GM23338 (cell line): ENCODE measurements at regions not wholly inside any gene's neighbourhood (a gene's known extent, or its start where the extent isn't known, plus 50 kb on each side); places are given as distances from the start of the nearest gene placed in this dataset.

Source experiments
- ATAC-seq: fragments of 200-7000 bp; cut with Tn5 transposase; 3 replicates; pipeline ENCODE4 v1.9.1; 2020
- DNase-seq: peaks from one replicate; pipeline ENCODE4 v3.0.0-alpha.2; 2015; ENCODE audit warnings: low spot score
- H2AFZ ChIP-seq: fragments of 200-600 bp; sonication (generic); 2 replicates; pipeline ENCODE4 v1.8.0; 2016; ENCODE audit warnings: antibody characterized with exemption, mild to moderate bottlenecking, moderate library complexity
- H3F3A ChIP-seq: fragments of 200-600 bp; sonication (generic); replicated peaks from 2 replicates; pipeline ENCODE4 v1.8.0; 2017; ENCODE audit warnings: antibody characterized with exemption, mixed run types, low read depth
- H3K27ac ChIP-seq: fragments of 200-600 bp; sonication (generic); 2 replicates; pipeline ENCODE4 v1.6.1; 2016; ENCODE audit warnings: low read depth
- H3K27me3 ChIP-seq: fragments of 200-600 bp; sonication (generic); 2 replicates; pipeline ENCODE4 v1.8.0; 2016; ENCODE audit warnings: mild to moderate bottlenecking, mixed run types, moderate library complexity; ENCODE audit not compliant: insufficient read depth
- H3K36me3 ChIP-seq: fragments of 200-600 bp; sonication (generic); 2 replicates; pipeline ENCODE4 v1.8.0; 2016; ENCODE audit warnings: mild to moderate bottlenecking; ENCODE audit not compliant: insufficient read depth
- H3K4me1 ChIP-seq: fragments of 200-600 bp; sonication (generic); 2 replicates; pipeline ENCODE4 v1.8.0; 2016; ENCODE audit warnings: mild to moderate bottlenecking, moderate library complexity; ENCODE audit not compliant: insufficient read depth
- H3K4me2 ChIP-seq: fragments of 200-600 bp; sonication (generic); 2 replicates; pipeline ENCODE4 v1.7.1; 2017; ENCODE audit warnings: mixed run types
- H3K4me3 ChIP-seq: fragments of 200-600 bp; sonication (generic); 2 replicates; pipeline ENCODE4 v1.6.1; 2016; ENCODE audit warnings: mixed run types
- H3K79me2 ChIP-seq: fragments of 200-600 bp; sonication (generic); replicated peaks from 2 replicates; pipeline ENCODE4 v1.8.0; 2017; ENCODE audit warnings: mild to moderate bottlenecking; ENCODE audit not compliant: insufficient read depth
- H3K9me2 ChIP-seq: fragments of 200-600 bp; sonication (generic); 2 replicates; pipeline ENCODE4 v1.8.0; 2017; ENCODE audit not compliant: insufficient read depth
- H4K20me1 ChIP-seq: fragments of 200-600 bp; sonication (generic); replicated peaks from 2 replicates; pipeline ENCODE4 v1.8.0; 2017; ENCODE audit warnings: mild to moderate bottlenecking; ENCODE audit not compliant: insufficient read depth
- H3K27ac Mint-ChIP-seq: 2 replicates; pipeline ENCODE4 v1.8.0; 2020; ENCODE audit warnings: inconsistent platforms, mild to moderate bottlenecking, moderate library complexity, mixed read lengths
- H3K27me3 Mint-ChIP-seq: 3 replicates; pipeline ENCODE4 v1.8.0; 2022; ENCODE audit warnings: low read depth, mild to moderate bottlenecking, moderate library complexity, mixed read lengths, inconsistent platforms; ENCODE audit not compliant: insufficient read depth, poor library complexity
- H3K36me3 Mint-ChIP-seq: 3 replicates; pipeline ENCODE4 v1.8.0; 2021; ENCODE audit warnings: low read depth, mild to moderate bottlenecking, inconsistent platforms, moderate library complexity, mixed read lengths
- H3K4me1 Mint-ChIP-seq: 3 replicates; pipeline ENCODE4 v1.8.0; 2020; ENCODE audit warnings: mild to moderate bottlenecking, inconsistent platforms, mixed read lengths
- H3K4me3 Mint-ChIP-seq: 3 replicates; pipeline ENCODE4 v1.8.0; 2021; ENCODE audit warnings: moderate library complexity, mild to moderate bottlenecking, inconsistent platforms, mixed read lengths
- H3K9me3 Mint-ChIP-seq: 3 replicates; pipeline ENCODE4 v1.8.0; 2020; ENCODE audit warnings: moderate library complexity, mild to moderate bottlenecking, inconsistent platforms, mixed read lengths
- NANOG ChIP-seq: IDR thresholded peaks from 2 replicates; pipeline ENCODE4 v1.6.1; 2016; ENCODE audit warnings: antibody characterized with exemption, borderline replicate concordance
- STAT1 ChIP-seq: IDR thresholded peaks from one replicate; pipeline ENCODE4 v1.6.1; 2016; ENCODE audit warnings: antibody characterized with exemption; ENCODE audit not compliant: unreplicated experiment
- TF ChIP-seq, protein P1 (sequence below): fragments of 250-450 bp; sonication (Bioruptor Pico); IDR thresholded peaks from 2 replicates; pipeline ENCODE4 v1.5.0; 2020; ENCODE audit warnings: mild to moderate bottlenecking, moderate library complexity

DNA sequence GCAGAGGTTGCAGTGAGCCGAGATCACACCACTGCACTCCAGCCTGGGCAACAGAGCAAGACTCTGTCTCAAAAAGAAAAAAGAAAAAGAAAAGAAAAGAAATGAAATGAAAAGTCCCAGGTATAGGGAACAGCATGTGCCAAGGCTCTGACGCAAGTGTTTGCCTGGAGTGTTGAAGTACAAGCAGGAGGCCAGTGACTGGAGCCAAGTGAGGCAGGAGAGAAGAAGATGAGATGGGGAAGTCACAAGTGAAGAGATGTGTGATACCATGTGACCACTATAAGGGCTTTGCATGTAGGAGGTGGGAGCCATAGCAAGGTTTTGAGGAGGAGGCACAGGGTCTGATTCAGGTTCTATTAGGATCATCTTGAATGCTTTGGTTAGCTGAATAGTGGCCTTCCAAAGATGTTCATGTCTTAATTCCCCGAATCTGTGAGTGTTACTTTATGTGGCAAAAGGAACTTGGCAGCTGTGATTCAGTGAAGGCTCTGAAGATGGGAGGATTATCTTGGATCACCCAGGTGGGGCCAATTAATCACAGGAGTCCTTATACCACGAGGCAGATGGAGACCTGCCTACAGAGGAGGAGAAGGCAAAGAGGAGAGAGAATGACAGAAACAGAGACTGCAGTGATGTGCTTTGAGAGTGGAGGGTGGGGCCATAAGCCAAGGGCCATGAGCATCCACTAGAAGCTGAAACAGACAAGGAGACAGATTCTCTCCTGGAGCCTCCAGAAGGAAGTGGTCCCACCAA, 91.1 kb upstream of the PTPN1 start (continued):
- TF ChIP-seq, protein P1, sequence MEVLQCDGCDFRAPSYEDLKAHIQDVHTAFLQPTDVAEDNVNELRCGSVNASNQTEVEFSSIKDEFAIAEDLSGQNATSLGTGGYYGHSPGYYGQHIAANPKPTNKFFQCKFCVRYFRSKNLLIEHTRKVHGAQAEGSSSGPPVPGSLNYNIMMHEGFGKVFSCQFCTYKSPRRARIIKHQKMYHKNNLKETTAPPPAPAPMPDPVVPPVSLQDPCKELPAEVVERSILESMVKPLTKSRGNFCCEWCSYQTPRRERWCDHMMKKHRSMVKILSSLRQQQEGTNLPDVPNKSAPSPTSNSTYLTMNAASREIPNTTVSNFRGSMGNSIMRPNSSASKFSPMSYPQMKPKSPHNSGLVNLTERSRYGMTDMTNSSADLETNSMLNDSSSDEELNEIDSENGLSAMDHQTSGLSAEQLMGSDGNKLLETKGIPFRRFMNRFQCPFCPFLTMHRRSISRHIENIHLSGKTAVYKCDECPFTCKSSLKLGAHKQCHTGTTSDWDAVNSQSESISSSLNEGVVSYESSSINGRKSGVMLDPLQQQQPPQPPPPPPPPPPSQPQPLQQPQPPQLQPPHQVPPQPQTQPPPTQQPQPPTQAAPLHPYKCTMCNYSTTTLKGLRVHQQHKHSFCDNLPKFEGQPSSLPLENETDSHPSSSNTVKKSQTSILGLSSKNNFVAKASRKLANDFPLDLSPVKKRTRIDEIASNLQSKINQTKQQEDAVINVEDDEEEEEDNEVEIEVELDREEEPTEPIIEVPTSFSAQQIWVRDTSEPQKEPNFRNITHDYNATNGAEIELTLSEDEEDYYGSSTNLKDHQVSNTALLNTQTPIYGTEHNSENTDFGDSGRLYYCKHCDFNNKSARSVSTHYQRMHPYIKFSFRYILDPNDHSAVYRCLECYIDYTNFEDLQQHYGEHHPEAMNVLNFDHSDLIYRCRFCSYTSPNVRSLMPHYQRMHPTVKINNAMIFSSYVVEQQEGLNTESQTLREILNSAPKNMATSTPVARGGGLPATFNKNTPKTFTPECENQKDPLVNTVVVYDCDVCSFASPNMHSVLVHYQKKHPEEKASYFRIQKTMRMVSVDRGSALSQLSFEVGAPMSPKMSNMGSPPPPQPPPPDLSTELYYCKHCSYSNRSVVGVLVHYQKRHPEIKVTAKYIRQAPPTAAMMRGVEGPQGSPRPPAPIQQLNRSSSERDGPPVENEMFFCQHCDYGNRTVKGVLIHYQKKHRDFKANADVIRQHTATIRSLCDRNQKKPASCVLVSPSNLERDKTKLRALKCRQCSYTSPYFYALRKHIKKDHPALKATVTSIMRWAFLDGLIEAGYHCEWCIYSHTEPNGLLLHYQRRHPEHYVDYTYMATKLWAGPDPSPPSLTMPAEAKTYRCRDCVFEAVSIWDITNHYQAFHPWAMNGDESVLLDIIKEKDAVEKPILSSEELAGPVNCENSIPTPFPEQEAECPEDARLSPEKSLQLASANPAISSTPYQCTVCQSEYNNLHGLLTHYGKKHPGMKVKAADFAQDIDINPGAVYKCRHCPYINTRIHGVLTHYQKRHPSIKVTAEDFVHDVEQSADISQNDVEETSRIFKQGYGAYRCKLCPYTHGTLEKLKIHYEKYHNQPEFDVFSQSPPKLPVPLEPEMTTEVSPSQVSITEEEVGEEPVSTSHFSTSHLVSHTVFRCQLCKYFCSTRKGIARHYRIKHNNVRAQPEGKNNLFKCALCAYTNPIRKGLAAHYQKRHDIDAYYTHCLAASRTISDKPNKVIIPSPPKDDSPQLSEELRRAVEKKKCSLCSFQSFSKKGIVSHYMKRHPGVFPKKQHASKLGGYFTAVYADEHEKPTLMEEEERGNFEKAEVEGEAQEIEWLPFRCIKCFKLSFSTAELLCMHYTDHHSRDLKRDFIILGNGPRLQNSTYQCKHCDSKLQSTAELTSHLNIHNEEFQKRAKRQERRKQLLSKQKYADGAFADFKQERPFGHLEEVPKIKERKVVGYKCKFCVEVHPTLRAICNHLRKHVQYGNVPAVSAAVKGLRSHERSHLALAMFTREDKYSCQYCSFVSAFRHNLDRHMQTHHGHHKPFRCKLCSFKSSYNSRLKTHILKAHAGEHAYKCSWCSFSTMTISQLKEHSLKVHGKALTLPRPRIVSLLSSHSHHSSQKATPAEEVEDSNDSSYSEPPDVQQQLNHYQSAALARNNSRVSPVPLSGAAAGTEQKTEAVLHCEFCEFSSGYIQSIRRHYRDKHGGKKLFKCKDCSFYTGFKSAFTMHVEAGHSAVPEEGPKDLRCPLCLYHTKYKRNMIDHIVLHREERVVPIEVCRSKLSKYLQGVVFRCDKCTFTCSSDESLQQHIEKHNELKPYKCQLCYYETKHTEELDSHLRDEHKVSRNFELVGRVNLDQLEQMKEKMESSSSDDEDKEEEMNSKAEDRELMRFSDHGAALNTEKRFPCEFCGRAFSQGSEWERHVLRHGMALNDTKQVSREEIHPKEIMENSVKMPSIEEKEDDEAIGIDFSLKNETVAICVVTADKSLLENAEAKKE (CRISPR knock-in tag) = no peak

DNA sequence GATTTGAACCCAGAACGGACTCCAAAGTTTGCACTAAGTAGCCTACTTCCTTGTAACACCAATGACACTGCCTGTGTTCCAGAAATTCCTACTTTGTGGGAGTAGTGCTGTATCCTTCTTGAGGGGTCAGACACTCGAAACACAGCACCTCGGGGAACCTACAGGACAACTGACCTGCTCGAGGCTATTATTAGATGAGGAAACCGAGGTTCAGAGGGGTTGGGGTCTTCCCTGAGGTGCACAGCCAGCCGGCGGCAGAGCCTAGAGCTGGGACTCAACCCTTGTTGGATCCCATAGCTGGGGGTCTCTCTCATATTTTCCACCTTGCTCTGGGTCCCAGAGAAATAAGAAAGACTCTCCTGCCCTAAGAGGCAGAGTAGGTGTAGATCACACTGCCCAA, 89.8 kb upstream of the PTPN1 start:
- H3K9me2 ChIP-seq = no peaks in the 10 kb centered on the region
- H3K27ac Mint-ChIP-seq = no peak overlapping the region
- H4K20me1 ChIP-seq = no peaks in the 10 kb centered on the region
- H3K36me3 Mint-ChIP-seq = no peaks in the 10 kb centered on the region
- no peak overlapping the region for H3K4me3 Mint-ChIP-seq
- ATAC-seq (no peak), DNase-seq (no peak)
- H2AFZ ChIP-seq = no peak overlapping the region
- no peak overlapping the region for H3K27ac ChIP-seq
- peaks cover 13% of the 10 kb centered on the region for H3K4me1 Mint-ChIP-seq
- H3K27me3 ChIP-seq = no peaks in the 10 kb centered on the region
- H3K4me1 ChIP-seq = no peaks in the 10 kb centered on the region
- no peaks in the 10 kb centered on the region for H3K36me3 ChIP-seq
- H3K79me2 ChIP-seq = no peaks in the 10 kb centered on the region
- H3F3A ChIP-seq = no peaks in the 10 kb centered on the region
- no peaks in the 10 kb centered on the region for H3K27me3 Mint-ChIP-seq
- no peak for TF ChIP-seq NANOG
- no peak for TF ChIP-seq STAT1
- peaks cover 9% of the 10 kb centered on the region; the same call in 2 of the 3 replicates for H3K9me3 Mint-ChIP-seq
- H3K4me3 ChIP-seq = no peak overlapping the region
- no peak overlapping the region for H3K4me2 ChIP-seq
